HuH-7 (cell line): ENCODE measurements at regions not wholly inside any gene's neighbourhood (a gene's known extent, or its start where the extent isn't known, plus 50 kb on each side); places are given as distances from the start of the nearest gene placed in this dataset.
"Not testable (repeated sequence)": the region's sequence is repeated elsewhere in the genome, so short reads cannot be mapped to it uniquely, and the experiment has no call there.

ENCODE experiments used
- DNase-seq: peaks from one replicate; pipeline ENCODE4 v3.0.0; 2011; ENCODE audit warnings: low spot score

DNA sequence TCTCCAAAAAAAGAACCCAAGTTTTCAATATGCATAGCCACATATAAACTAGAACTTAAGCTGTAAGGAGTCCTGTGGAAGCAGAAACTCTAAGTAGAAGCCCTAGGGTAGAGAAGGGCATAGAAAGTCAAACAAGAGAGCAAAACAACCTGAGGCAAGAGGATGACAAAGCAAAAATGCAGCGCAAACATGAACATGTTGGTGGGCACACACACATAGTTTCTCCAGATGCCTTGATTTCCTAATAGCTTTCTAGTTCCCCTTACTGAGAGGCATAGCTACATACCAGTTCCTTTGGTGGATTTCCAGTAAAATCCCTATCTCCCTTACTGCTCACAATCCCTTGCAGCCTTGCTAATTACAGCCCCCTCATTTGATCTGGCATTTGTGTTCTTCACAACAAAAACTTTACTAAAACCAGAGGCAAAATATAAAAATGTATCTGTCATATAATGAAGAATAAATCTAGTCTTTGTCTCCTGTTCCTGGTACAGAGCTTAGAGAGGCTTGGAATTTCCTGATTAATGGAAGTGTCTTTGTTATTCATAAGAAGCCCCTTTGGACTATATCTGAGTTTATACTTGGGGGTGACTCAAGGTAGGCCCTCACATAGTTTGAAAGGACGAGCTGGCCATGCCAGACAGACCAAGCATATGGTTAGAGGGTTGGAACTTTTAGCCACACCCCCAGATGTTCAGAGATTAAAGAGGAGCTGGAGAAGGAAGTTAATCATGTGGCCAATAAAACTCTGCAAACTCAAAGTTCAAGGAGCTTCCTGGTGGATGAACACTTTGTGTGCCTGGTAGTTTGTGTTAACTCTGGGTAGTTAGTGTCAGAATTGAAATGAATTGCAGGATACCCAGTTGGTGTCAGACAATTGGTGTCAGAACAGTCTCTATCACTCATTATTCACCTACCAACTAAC is 52.7 kb upstream of the ZCCHC13 start:
- no peak for DNase-seq

DNA sequence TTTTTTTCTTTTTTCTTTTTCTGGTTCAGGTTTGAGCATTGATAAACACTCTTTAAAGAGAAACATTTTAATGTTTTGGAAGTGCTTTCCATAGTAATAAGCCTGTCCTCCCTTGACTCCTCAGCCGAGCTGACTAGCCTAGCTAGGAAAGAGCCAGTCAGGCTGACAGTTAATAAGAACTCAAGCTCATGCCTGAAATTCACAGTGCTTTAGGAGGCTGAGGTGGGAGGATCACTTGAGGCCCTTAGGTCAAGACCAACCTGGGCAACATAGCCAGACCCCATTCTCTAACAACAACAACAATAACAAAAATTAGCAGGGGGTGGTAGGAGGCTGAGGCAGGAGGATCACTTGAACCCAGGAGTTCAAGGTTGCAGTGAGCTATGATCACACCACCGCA is 53.4 kb upstream of the ZCCHC13 start:
- DNase-seq: no peak

- DNase-seq: no peak
Measured at GRCh38 chrX:74249963-74250362, 54.0 kb upstream of the ZCCHC13 start.

DNA sequence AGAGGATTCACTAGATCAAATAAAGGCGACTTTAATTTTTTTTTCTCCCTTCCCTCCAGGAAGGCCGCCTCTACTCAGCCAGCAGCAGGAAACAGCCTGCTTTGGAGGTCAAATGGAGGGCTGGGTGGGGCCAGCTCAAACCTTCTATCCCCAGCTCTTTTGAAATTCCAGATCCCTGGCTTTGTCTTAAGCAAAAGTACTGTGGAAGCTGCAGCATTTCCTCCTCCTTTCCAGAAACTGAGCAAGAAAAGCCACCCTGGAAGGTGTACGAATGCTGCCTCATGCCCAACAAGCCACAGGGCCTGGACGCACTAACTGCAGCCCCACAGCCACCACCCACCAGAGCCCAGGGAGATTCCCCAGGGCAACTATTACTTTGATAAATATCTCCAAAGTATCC is 55.1 kb upstream of the ZCCHC13 start:
- DNase-seq: no peak

GRCh38 chrX:74246524-74246923 is 57.5 kb upstream of the ZCCHC13 start:
- no peak for DNase-seq

DNA sequence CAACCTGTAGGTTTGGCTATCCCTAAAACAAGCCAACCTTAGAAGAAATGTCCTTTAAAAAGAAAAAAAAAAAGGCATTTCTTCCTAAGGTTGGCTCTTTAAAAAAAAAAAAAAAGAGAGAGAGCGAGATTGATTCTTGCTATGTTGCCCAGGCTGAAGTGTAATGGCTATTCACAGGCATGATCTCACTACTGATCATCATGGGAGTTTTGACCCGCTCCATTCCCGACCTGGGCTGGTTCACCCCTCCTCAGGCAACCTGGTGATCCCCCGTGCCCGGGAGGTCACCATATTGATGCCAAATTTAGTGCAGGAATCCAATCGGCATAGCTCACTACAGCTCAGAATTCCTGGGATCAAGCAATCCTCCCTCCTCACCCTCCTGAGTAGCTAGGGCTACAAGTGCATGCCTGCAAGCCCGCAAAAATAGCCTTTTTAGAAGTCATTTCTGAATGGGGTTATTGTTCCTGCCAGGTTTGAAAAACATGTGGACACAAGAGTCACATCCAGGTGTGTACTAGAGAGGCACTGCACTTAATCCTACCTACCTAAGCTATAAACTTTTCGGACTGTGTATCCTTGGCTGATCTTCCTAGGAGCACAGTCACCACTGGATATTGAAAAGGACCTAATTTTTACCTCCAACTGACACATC is 61.4 kb upstream of the ZCCHC13 start:
- DNase-seq: no peak

DNA sequence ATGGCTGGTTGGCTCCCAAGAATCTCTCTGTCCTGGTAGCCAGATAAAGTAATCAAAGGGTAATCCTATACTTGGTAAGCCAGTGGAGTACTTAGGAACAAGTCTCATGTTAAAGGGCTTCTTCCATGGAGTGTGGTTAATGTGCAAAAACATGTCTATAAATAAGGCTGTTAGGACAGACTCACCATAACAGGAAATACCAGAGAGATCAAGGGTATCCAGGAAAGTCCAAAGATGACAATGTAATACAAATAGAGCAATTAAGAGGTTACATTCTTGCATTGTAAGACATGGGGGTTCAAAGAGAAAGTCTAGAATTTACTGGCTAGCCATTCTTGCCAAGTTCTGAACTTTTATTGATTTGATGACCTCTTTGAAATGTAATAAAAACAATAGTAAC is 61.9 kb upstream of the ZCCHC13 start:
- DNase-seq: no peak

DNA sequence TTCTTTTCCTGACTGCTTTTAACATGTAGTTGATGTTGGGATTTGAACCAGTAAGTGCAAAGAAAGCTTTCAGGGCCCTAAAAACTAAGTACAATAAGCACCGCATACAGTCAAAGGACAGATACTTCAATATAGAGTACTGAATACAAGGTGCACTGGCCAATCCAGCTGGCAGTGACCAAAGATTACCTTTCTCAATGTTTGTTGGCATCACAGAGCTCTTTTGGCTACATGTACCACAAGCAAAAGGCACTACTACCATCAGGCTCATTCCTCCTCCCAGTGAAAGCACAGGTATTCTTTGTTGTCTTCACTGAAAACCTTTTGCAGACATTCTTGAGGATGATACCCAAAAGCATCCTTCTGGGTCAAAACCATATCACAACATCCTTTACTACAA is 65.2 kb upstream of the ZCCHC13 start:
- DNase-seq: no peak

DNA sequence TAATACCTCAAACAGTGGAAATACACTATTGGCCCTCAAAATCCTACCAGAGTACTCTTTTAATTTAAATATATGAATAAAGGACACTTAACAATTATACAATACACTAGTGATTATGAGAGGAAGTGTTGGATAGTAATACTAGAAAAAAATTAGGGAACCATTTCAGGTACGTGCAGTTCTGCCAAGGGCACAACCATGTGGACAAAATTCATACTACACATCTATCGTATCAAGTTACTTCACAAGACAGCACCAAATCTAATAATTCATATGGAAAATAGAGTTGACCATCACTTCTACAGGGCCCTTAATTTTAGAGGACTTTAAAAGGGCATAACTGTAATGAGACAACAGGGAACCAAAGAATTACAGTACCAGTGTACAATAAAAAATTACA is 69.2 kb upstream of the ZCCHC13 start:
- DNase-seq: no peak

DNA sequence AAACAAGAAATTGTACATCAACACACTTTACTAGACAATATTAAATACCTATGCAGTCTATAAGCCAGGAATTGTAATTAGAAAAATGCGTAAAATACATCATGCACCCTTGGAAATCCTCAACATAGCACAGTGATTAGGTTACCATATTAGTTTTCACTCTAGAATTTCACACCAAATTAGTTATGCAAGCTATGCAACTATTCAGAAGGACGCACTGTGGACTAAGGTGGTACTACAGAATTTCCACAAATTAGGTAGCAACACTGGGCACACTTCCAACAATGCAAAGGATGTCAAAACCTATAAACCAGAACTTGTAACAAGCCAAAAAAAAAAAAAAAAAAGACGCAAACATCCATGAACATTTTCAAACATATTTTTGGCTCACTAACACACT is 71.1 kb upstream of the ZCCHC13 start:
- no peak for DNase-seq

- DNase-seq: no peak
Measured at GRCh38 chrX:74231625-74232024, 72.4 kb upstream of the ZCCHC13 start.

DNA sequence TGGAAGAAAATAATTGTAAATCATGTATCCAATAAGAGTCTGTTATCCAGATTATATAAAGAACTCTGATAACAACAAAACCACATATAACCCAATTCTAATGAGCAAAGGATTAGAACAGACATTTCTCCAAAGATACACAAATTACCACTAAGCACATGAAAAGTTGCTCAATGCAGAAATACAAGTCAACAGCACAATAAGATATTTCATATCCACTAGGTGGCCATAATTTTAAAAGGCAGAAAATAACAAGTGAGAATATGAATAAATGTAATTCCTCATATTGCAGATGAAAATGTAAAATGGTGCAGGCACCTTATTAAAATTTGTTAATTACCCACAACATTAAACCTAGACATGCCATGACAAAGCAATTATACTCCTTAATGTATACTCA is 73.9 kb upstream of the ZCCHC13 start:
- DNase-seq: no peak

- no peak for DNase-seq
Measured at GRCh38 chrX:74225111-74225510, 78.9 kb upstream of the ZCCHC13 start.

DNA sequence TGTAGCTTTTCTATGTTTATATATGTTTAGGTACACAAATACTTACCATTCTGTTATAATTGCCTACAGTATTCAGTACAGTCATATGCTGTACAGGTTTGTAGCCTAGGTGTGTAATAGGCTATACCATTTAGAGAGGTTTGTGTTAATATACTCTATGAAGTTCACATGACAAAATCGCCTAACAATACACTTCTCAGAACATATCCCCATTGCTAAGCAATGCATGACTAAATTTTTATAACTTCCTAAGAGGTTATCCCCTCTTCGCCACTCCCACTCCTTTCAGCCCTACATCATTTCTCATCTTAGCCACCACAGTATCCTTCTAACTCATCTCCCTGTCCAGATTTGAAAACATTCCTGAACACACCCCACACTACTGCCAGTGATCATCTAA is 83.7 kb upstream of the ZCCHC13 start:
- no peak for DNase-seq

DNA sequence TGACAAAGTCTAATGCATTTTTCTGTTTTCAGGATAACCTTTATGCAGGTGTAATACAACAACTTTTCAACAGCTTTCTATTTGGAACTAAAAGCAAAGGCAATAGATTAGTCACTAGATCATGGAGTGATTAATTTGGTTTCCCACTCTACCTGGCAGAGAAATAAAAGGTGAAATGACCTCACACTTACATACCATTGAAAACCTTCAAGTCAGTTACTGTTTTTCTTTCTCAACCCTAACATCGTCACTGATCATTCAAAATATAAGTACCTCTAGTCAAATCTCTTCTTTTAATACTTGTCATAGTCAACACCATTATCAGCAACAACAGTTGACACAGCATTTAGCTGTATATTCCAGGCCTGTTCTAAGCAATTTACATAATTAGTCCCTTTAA is 85.1 kb upstream of the ZCCHC13 start:
- no peak for DNase-seq

DNA sequence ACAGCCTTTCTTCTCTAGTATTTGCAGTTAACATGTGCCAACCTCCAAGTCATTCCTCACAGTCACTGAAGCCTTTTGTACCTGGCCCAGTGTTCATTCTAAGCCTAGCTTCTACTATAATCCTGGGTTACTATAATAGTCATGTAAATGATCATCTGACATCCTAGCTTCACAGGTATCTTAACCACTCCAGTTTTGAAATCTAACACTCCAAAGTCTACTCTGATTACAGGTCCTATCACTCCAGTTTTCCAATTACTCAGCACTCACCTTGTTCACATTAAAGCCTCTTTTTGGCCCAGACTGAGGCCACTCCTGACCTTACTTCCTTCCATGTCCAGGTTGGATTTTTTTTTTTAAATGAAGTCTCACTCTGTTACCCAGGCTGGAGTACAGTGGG is 87.6 kb upstream of the ZCCHC13 start:
- no peak for DNase-seq

DNA sequence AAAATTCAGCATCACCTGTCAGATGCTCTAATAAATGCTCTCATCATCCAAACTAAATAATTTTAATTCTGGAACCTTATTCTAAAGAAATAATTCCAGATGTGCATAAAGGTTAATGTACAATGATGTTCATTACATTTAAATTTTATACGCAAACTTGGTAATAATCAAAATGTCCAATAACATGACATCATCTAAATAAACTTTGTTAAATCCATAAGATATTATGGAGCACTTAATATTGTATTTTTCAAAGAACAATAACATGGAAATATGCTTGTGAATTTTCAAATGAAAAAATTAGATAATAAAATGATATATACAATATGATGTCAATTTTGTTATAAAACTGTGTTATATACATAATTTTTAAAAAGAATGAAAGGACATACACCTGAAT is 92.1 kb upstream of the ZCCHC13 start:
- no peak for DNase-seq

DNA sequence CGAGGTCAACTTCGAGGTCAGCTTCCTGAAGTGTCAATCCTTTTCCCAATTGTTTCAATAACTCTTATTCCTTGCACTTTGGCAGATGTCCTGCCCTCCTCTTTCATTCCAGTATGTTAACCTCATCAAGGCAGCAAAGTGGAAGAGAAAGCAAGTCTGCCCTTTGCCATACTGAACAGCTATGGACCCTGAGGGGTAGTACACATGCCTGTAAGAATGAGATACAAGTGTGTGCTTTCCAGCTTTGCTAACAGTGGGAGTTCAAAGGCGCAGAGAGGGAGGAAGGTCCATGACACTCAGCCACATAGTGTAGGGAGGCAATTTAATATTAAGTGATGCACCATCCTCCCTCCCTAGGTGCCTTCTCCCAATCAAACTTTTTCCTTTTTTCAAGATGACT is 96.4 kb upstream of the ZCCHC13 start:
- DNase-seq: no peak

DNA sequence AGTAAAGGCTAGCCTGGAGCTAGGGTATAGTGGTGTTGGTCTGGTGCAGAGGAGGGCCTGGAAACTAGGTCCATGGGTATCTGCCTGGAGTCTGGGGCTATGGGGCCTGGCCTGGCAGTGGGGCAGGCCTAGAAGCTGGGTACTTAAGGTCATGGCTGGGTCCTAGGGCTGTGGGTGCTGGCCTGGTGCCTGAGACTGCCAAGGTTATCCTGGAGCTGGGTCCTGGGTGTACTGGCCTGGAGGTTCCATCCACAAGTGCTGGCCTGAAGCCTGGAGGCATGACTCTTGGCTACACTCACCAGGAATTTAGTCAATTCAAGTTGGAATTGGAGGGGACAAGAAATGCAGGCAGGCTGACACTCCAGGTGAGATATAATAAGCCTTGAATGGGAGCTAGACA is 108.4 kb upstream of the ZCCHC13 start:
- DNase-seq: no peak

DNA sequence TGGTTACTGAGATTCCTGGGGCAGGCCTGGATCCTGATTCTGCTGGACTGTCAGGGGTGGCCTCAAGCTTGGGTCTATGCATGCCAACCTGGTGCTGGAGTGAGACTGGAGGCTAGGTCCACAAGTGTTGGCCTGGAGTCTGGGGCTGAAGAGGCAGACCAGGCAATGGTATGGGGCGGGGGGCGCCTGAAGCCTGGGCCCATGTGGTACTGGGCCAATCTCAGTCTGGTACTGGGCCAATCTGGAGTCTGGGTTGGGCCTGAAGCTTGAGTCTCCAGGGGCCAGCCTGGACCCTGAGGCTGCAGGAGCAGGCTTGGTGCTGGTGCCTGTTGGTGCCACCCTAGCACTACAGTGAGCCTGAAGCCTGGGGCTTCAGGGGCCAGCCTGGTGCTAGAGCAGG is 108.9 kb upstream of the ZCCHC13 start:
- DNase-seq: no peak

DNA sequence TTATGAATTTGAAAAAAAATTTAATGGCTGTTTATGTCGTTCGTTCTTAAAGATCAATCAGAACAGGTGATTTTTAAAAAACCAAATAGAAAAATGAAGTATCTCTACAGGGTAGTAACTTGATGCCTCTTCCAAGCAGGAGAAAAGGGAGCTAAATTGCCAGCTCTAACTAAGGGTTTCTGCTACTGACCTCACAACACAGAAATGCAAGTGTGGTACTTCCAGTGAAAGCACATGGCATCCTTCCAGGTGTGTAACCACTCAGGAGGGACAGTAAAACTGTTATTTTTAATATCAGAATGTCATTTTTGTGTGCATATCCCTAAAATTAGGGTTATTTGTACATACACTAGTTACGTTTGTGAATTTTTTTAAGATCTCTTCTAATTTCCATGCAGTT is 116.8 kb upstream of the ZCCHC13 start:
- DNase-seq: no peak

GRCh38 chrX:74183047-74183446 is 120.9 kb upstream of the ZCCHC13 start:
- not testable (repeated sequence) for DNase-seq

DNA sequence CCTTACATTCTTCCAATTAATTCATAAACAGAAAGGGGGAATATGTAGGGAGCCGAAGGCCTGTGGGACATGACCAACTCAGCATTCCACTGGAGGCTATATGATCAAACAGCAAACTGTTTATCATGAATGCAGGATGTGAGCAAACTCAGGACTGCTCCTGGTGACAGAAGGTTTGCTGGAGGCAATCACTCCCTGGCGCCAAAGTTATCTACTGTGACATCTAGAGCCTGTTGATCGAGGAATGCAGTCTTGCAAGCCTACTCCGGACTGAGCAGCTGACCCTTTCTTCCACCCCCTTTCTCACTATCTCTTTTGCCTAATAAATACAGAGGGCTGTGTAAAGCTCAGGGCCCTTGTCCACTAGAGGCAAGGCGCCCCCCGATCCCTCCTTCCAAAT is 122.0 kb upstream of the ZCCHC13 start:
- not testable (repeated sequence) for DNase-seq

DNA sequence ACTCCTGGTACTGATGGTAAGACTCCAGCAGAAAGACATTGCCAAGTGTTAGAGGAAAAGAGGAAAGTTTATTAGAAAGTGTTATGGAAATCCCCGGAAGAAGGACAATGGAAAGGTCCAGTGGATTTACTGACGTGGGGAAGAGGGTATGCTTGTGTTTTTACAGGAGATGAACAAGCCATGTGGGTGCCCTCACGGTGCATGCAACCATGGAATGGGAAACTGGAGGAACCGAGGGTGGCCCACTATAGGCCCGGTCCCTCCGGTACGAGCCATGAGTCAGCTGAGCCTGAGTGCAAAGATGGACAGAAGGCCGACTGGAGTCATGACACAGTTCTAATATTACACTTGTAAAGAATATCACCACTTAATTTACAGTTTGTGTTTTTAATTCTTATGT is 123.3 kb upstream of the ZCCHC13 start:
- DNase-seq: no peak
